Mesenchymal stem cell (in vitro differentiated cells and primary cell): ENCODE measurements at regions not wholly inside any gene's neighbourhood (a gene's known extent, or its start where the extent isn't known, plus 50 kb on each side); places are given as distances from the start of the nearest gene placed in this dataset.

Source experiments
- DNase-seq: peaks from one replicate; pipeline ENCODE4 v3.0.0-alpha.2; 2013
- H2AFZ ChIP-seq: one replicate; pipeline ENCODE4 v1.6.1; 2013; ENCODE audit warnings: low read depth, mild to moderate bottlenecking, control low read depth, inconsistent platforms, low read length, moderate library complexity
- H2AK5ac ChIP-seq: 2 replicates; pipeline ENCODE4 v1.6.1; 2013; ENCODE audit warnings: low read length, moderate library complexity, mild to moderate bottlenecking, inconsistent platforms; ENCODE audit not compliant: severe bottlenecking
- H2BK120ac ChIP-seq: one replicate; pipeline ENCODE4 v1.6.1; 2013; ENCODE audit warnings: low read depth, mild to moderate bottlenecking, inconsistent platforms, low read length, moderate library complexity
- H2BK12ac ChIP-seq, 2 experiments: one replicate each; pipeline ENCODE4 v1.6.1; 2013; ENCODE audit warnings: inconsistent platforms in 2 of 2, low read length in 2 of 2, mild to moderate bottlenecking in 2 of 2, moderate library complexity in 2 of 2, control low read depth in 1 of 2
- H2BK15ac ChIP-seq: one replicate; pipeline ENCODE4 v1.6.1; 2013; ENCODE audit warnings: mild to moderate bottlenecking, low read depth, inconsistent platforms; ENCODE audit not compliant: poor library complexity, severe bottlenecking
- H2BK5ac ChIP-seq: 2 replicates; pipeline ENCODE4 v1.6.1; 2013; ENCODE audit warnings: low read depth, mild to moderate bottlenecking, low read length, control low read depth, inconsistent platforms; ENCODE audit not compliant: poor library complexity, severe bottlenecking
- H3K14ac ChIP-seq, 2 experiments: one replicate each; pipeline ENCODE4 v1.6.1; 2013; ENCODE audit warnings: inconsistent platforms in 2 of 2, low read length in 2 of 2, control low read depth in 1 of 2, mild to moderate bottlenecking in 1 of 2, moderate library complexity in 1 of 2
- H3K18ac ChIP-seq, 2 experiments: one replicate each; pipeline ENCODE4 v1.6.1; 2013; ENCODE audit warnings: inconsistent platforms in 2 of 2, low read length in 2 of 2, control low read depth in 1 of 2, low read depth in 1 of 2, mild to moderate bottlenecking in 1 of 2
- H3K23ac ChIP-seq, 2 experiments: one replicate each; pipeline ENCODE4 v1.6.1; 2013; ENCODE audit warnings: inconsistent platforms in 2 of 2, low read length in 2 of 2, mild to moderate bottlenecking in 2 of 2, moderate library complexity in 2 of 2, control low read depth in 1 of 2
- H3K27ac ChIP-seq: 2 replicates; pipeline ENCODE4 v1.5.1; 2013; ENCODE audit warnings: mild to moderate bottlenecking, moderate library complexity, low read length, control low read depth, inconsistent platforms; ENCODE audit not compliant: poor library complexity, severe bottlenecking
- H3K27me3 ChIP-seq, 2 experiments: 2 replicates each; pipeline versions ENCODE4 v1.6.1 to v1.7.0; 2013; ENCODE audit warnings: low read length in 2 of 2, mild to moderate bottlenecking in 2 of 2, moderate library complexity in 2 of 2, control low read depth in 1 of 2, inconsistent platforms in 1 of 2; ENCODE audit not compliant: control insufficient read depth in 1 of 2, insufficient read depth in 1 of 2
- H3K36me3 ChIP-seq, 2 experiments: 2 replicates each; pipeline versions ENCODE4 v1.6.1 to v1.7.0; 2013; ENCODE audit warnings: low read length in 2 of 2, control low read depth in 1 of 2, inconsistent platforms in 1 of 2, low read depth in 1 of 2, mild to moderate bottlenecking in 1 of 2; ENCODE audit not compliant: insufficient read depth in 2 of 2, control insufficient read depth in 1 of 2
- H3K4ac ChIP-seq, 2 experiments: one replicate each; pipeline ENCODE4 v1.6.1; 2013; ENCODE audit warnings: inconsistent platforms in 2 of 2, low read length in 2 of 2, mild to moderate bottlenecking in 2 of 2, moderate library complexity in 2 of 2, control low read depth in 1 of 2, low read depth in 1 of 2
- H3K4me1 ChIP-seq: 2 replicates; pipeline ENCODE4 v1.6.1; 2013; ENCODE audit warnings: low read depth, low read length, control low read depth; ENCODE audit not compliant: control insufficient read depth, insufficient read depth
- H3K4me2 ChIP-seq: 2 replicates; pipeline ENCODE4 v1.6.1; 2013; ENCODE audit warnings: low read length, mild to moderate bottlenecking, inconsistent platforms; ENCODE audit not compliant: poor library complexity, severe bottlenecking
- H3K4me3 ChIP-seq, 2 experiments: 2 replicates each; pipeline versions ENCODE4 v1.5.1 to v1.7.0; 2013; ENCODE audit warnings: low read length in 2 of 2, mild to moderate bottlenecking in 2 of 2, control low read depth in 1 of 2, low read depth in 1 of 2; ENCODE audit not compliant: insufficient read depth in 1 of 2
- H3K79me1 ChIP-seq: replicated peaks from 2 replicates; pipeline ENCODE4 v1.6.1; 2013; ENCODE audit warnings: mild to moderate bottlenecking, control low read depth, low read length, inconsistent platforms; ENCODE audit not compliant: poor library complexity, severe bottlenecking
- H3K9ac ChIP-seq: 2 replicates; pipeline ENCODE4 v1.7.0; 2013; ENCODE audit warnings: mild to moderate bottlenecking, low read length, moderate library complexity
- H3K9me3 ChIP-seq: 2 replicates; pipeline ENCODE4 v1.7.0; 2013; ENCODE audit warnings: mild to moderate bottlenecking, low read length; ENCODE audit not compliant: control insufficient read depth
- H4K8ac ChIP-seq: one replicate; pipeline ENCODE4 v1.6.1; 2013; ENCODE audit warnings: inconsistent platforms, mild to moderate bottlenecking, low read length, moderate library complexity
- H4K91ac ChIP-seq: one replicate; pipeline ENCODE4 v1.6.1; 2013; ENCODE audit warnings: mild to moderate bottlenecking, low read length, inconsistent platforms
- WGBS: methylation state at CpG from one replicate; pipeline ENCODE4 v1.1.7; 2013; ENCODE audit warnings: mixed read lengths; 5-methylcytosine and 5-hydroxymethylcytosine counted together

DNA sequence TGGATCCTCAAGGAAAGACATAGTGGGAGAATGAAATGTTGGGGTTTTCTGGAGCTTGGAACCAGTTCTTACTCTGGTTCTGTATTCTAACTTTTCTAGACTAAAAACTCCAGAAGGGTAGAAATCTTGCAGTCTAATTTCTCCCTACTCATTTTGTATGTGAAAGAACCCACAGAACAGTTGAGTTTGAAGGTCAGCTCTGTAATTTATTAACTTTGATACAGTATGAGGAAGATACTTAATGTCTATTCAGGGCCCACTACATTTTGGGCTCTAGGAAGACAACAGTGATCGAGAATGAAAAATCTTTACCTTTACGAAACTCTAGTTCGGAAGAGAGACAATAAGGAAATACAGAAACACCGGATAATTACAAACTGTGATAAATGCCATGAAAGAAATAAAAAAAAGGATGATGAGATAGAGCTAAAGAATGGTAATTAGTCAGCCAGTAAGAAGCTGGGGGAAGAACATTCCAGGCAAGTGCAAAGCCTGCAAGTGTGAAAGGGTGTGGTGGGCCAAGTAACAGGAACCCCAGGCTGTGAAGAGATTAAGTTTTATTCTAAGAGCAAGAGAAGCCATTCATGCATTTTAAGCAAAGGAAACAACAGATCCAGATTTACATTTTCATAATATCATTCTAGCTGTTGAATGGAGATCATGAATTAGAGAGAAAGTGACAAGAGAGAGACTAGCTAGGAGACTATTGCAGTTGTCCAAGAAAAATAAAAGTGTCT, 159.9 kb upstream of the HMCN1 start:
- H3K36me3 ChIP-seq: no peaks in the 10 kb centered on the region
- H3K27ac ChIP-seq: peak overlapping the region; percentile 79
- H2AFZ ChIP-seq: no peak overlapping the region
- no peak overlapping the region for H4K8ac ChIP-seq
- H2BK12ac ChIP-seq: no peak overlapping the region
- H2BK5ac ChIP-seq: no peak overlapping the region
- H2BK15ac ChIP-seq: no peak overlapping the region
- DNase-seq: no peak
- peaks cover 0 to 3% of the 10 kb centered on the region in 2 experiments for H3K27me3 ChIP-seq
- no peak overlapping the region for H3K18ac ChIP-seq
- H2AK5ac ChIP-seq: peak overlapping the region; percentile 8
- H4K91ac ChIP-seq: no peak overlapping the region
- H3K9me3 ChIP-seq: peaks cover 20% of the 10 kb centered on the region
- 96% methylated on average over 4 of the region's 4 CpGs for WGBS
- no peaks in the 10 kb centered on the region for H3K79me1 ChIP-seq
- no peak overlapping the region for H3K14ac ChIP-seq
- peaks cover 7% of the 10 kb centered on the region for H3K4me1 ChIP-seq
- H3K9ac ChIP-seq: no peak overlapping the region
- no peak overlapping the region for H3K4me2 ChIP-seq
- no peak overlapping the region for H3K4ac ChIP-seq
- H3K23ac ChIP-seq: no peak overlapping the region
- H3K4me3 ChIP-seq: no peak overlapping the region
- no peak overlapping the region for H2BK120ac ChIP-seq

GRCh38 chr1:185573677-185574076, 160.5 kb upstream of the HMCN1 start:
- no peak overlapping the region for H2BK120ac ChIP-seq
- H3K4me3 ChIP-seq: no peak overlapping the region
- H3K27ac ChIP-seq: peak overlapping the region; percentile 60
- H2BK15ac ChIP-seq: no peak overlapping the region
- no peak overlapping the region for H3K14ac ChIP-seq
- H3K4me2 ChIP-seq: no peak overlapping the region
- H3K36me3 ChIP-seq: no peaks in the 10 kb centered on the region
- no peak overlapping the region for H4K8ac ChIP-seq
- 89% methylated on average over 2 of the region's 2 CpGs for WGBS
- no peak overlapping the region for H4K91ac ChIP-seq
- H2BK12ac ChIP-seq: no peak overlapping the region
- peaks cover 7% of the 10 kb centered on the region for H3K4me1 ChIP-seq
- H3K79me1 ChIP-seq: no peaks in the 10 kb centered on the region
- H3K9me3 ChIP-seq: peaks cover 14% of the 10 kb centered on the region
- H3K4ac ChIP-seq: no peak overlapping the region
- H3K23ac ChIP-seq: no peak overlapping the region
- H3K18ac ChIP-seq: no peak overlapping the region
- H3K27me3 ChIP-seq: peaks cover 0 to 3% of the 10 kb centered on the region in 2 experiments
- no peak overlapping the region for H3K9ac ChIP-seq
- no peak overlapping the region for H2BK5ac ChIP-seq
- peak overlapping the region; percentile 53 for H2AK5ac ChIP-seq
- H2AFZ ChIP-seq: no peak overlapping the region
- DNase-seq: no peak

GRCh38 chr1:185573162-185573561, 161.0 kb upstream of the HMCN1 start:
- Histone ChIP-seq H2BK120ac (no peak overlapping the region), H3K36me3 (no peaks in the 10 kb centered on the region), H2BK5ac (peak overlapping the region; percentile 66), H4K8ac (no peak overlapping the region), H3K23ac (no peak overlapping the region), H2BK12ac (no peak overlapping the region), H3K18ac (no peak overlapping the region), H4K91ac (no peak overlapping the region), H3K9ac (no peak overlapping the region), H2AK5ac (peak overlapping the region; percentile 94), H3K4me2 (no peak overlapping the region), H3K9me3 (peaks cover 9% of the 10 kb centered on the region), H3K79me1 (no peaks in the 10 kb centered on the region), H2AFZ (no peak overlapping the region), H3K27me3 (peaks cover 0 to 3% of the 10 kb centered on the region in 2 experiments), H3K27ac (no peak overlapping the region), H3K4me1 (peaks cover 7% of the 10 kb centered on the region), H3K4ac (no peak overlapping the region), H3K14ac (no peak overlapping the region), H2BK15ac (no peak overlapping the region), H3K4me3 (no peak overlapping the region)
- WGBS: 73% methylated on average over 3 of the region's 3 CpGs
- DNase-seq: no peak

DNA sequence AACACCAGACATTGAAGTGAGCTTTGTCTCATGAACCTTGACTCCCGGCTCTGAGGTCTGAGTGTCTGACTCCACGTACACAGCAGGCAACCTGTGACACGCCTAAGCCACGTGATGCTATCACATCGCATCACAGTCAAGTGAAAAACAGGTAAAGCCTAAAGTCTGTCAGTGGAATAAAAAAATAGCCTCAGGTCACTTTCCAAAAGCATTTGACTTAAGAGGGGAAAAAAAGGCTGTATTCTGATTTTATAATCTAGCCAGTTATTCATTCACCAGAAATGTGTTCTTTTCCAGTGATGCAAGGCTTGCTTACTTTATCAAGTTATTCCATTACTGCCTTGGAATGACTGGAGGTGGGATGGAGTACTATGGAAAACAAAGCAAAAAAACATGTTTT, 163.2 kb upstream of the HMCN1 start:
- Histone ChIP-seq H3K18ac (no peak overlapping the region), H4K8ac (no peak overlapping the region), H2BK5ac (peak overlapping the region; percentile 97), H3K9me3 (no peaks in the 10 kb centered on the region), H3K4me2 (no peak overlapping the region), H2AK5ac (peak overlapping the region; percentile 98), H3K4ac (no peak overlapping the region), H4K91ac (no peak overlapping the region), H2BK120ac (no peak overlapping the region), H2BK12ac (no peak overlapping the region), H3K4me3 (no peak overlapping the region), H3K23ac (no peak overlapping the region), H2BK15ac (no peak overlapping the region), H3K14ac (no peak overlapping the region), H3K27ac (peak overlapping the region; percentile 98), H3K27me3 (peaks cover 0 to 3% of the 10 kb centered on the region in 2 experiments), H3K36me3 (no peaks in the 10 kb centered on the region), H2AFZ (no peak overlapping the region), H3K9ac (no peak overlapping the region), H3K79me1 (no peaks in the 10 kb centered on the region), H3K4me1 (peaks cover 7% of the 10 kb centered on the region)
- DNase-seq: no peak
- WGBS: 98% methylated on average over 5 of the region's 5 CpGs
